ENCODE measurements at regions not wholly inside any gene's neighbourhood (a gene's known extent, or its start where the extent isn't known, plus 50 kb on each side); places are given as distances from the start of the nearest gene placed in this dataset.

DNA sequence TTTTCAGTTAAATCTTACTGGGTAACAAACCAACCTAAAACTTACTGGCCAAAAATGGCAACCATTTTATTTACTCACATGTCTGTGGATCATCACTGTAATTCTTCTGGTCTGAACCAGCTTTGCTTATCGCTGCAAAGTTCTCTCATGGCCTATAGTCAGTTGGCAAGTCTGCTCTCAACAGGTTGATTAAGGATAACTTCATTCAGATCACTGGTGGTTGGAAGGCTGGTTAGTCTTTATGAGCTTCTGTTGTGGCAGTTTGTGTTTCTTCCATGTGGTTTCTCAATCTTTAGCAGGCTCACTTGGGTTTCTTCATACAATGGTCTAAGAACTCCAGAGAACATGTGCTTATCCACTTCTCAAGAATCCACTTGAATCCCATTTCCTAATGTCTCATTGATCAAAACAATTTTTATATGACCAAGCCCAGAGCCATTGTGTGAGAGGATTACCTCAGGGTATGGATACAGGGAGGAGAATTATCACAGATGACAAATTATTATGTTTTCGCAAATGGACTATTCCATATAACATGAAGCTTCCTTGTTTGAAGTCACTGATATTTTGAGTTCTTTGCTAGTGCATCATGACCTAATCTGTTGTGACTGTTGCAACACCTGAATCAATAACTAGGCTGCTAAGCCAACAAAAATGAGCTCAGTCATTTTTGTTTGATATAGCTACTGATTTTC lies 155.4 kb upstream of the BMP2 start:
- DNase-seq: no peak

DNA sequence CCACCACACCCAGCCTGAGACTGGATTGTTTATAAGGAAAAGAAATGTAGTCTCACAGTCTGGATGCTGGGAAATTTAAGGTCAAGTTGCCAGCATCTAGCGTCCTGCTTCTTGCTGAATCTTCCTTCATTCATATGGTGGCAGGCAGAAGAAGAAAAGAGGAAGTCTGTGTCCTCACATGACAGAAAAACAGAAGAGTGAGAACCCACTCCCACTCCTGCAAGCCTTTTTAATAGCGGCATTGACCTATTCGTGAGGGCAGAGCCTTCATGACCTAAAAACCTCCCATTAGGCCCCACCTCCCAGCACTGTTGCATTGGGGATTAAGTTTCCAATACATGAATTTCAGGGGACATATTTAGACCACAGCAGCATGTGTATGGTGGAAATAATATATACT lies 160.8 kb upstream of the BMP2 start:
- no peak for DNase-seq

DNA sequence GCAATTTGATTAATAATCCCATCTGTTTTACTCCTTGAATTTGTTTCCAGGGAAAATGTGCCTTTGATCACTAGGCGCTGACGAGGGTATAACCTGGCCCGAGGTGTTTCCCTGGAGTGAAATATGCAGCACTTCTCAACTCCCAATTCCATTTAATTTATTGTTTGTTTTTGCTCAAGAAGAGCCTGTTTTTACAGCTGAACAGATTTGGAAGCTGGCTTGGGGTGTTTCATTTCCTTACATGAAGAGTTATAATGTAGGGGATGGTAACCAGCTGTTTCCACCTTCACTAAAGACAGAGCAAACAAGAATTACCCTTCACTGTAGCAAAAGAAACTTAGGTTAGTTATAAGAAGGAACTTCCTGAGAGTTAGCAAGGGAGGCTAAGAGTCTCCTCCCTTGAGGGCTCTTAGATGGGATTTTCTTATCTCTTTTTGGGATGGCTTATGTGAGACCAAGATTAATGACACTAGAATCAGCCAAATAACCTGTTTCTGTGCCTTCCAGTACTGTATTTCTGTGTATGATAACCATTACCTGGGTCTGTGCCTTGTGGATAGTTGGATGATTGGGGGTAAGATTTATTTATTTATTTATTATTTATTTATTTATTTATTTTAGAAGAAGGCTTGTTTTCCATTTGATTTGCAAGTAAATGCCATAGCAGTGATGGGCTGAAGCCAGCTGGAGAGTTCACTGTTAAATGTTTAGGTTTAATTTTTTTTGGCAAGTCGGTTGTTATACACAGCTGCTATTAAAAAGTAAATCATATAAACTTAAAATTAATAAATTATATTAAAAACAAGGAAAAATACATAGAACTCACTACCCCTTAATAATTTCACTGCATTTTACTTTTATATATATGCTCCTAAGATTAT lies 162.2 kb upstream of the BMP2 start:
- DNase-seq: no peak

DNA sequence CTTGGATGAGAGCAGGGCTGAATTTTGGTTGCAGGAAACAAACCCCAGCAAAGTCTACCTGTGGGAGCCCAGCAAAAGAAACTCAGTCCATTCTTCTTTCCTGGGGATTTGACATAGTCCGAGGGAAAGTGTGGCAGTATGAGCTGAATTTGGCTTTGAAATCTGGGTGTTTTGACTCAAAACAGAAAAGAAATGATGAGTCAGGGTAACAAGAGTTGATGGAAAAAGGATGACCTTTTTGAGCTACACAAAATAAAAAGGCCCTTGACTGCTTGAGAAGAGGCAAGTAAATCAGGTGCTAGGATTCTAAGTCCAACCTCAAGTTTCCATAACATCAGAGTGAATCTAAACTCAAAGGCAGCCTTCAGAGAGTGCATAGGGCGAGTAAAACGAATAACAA lies 163.3 kb upstream of the BMP2 start:
- DNase-seq: no peak

DNA sequence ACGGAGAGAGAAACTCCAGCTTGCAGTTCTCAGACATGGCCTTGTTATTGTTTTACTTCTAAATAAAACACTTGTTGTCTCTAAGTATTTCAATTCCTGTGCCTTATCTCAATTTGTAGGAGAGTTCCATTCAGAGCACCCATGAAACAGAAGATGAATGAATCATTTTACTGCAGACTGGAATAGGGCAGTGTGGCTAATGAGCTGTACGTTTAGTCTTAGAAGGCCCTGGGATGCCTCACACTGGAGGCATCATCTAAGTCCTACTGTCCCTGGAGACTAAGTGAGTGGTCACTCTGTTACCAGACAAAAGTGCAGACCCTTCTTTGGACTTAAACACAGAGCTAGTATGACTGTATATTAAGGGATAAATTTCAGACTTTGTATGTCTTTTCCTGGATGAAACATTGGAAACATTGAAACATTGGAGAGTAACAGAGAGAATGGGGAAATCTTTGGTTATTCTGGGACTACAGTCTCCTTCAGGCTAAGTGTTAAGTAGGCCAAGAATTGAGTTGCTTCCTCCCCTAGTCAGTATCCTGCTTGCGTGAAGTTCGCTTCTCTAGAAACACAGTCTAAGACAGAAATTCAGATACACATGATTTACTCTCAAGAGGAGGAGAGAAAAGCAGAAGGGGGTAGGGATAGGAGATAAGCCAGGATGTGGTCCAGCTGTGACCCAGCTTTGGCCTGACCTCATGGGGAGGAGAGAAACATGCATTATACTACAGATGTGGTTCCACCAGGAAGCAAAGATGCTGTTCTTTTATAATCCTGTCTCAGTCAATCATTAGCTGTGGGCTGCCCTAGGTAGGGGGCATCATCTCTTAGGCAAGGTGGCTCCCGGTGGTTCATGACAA lies 167.4 kb upstream of the BMP2 start:
- DNase-seq: no peak

DNA sequence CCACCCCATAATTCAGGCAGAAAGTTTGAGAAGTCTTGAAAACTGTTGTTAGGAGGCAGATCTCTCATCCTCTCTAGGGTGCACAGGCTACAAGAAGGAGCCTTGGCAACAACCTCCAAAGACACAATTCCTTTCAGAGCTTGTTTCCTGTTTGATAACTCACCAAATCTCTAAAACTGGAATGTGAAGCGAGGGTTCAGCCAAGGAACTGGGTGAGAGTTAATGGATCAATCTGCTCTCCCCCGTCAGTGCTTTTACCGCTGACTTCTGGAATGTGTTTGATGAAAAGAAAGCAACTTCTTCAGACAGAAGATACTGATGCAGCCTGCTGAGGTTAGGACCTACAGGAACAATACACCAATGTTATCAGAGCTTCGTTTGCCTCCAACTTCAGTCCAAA lies 171.8 kb upstream of the BMP2 start:
- no peak for DNase-seq

DNA sequence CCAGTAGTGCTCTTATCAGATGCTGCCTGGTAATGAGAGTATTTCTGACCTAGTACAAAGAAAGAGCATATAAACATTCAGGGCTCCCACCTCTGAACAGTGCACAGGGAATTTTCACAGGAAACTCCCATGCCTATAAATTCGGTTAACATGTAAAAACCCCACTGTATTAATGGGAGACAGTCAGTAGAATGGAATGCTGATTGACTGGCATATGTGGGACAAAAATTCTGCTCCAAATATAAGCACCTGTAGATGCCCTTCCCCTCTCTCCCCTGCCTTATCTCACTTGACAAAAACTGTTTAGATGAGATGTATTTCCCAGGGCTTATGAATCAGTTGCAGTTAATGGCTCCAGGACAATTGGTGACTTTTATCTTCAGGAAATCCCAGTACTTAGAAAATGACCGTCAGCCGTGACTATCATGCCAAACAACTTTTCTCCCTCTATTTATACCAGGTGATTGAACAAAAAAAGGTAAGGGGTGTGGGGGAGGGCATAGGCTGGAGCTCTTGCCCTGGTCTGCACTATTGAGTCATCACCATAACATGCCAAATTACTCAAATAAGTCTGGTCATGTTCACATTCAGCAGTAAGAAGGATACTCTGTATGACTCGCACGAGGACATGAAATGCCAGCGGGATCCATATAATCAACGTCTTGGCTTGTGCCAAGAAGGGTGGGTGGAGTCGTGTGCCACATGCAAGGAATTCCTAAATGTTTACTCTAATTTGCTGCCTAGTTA lies 176.4 kb upstream of the BMP2 start:
- DNase-seq: no peak

DNA sequence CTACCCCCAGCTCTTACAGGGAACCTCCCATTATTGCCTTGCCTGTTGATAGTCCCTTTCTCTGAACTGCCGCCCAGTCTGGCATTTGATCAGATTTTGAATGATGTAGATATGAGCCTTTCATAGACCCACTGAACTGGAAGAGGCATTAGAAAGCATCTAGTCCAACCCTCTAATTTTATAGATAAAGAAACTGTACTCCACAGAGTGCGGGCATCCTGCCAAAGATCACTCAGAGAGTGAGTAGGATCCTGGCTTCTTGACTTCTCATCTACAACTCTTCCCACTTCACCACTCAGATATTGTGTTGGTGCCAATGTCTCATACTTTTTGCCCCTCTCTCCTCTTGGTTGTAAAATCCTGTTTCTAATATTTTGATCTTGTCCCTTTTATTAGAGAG lies 179.2 kb upstream of the BMP2 start:
- DNase-seq: peak; percentile 12 to 39

DNA sequence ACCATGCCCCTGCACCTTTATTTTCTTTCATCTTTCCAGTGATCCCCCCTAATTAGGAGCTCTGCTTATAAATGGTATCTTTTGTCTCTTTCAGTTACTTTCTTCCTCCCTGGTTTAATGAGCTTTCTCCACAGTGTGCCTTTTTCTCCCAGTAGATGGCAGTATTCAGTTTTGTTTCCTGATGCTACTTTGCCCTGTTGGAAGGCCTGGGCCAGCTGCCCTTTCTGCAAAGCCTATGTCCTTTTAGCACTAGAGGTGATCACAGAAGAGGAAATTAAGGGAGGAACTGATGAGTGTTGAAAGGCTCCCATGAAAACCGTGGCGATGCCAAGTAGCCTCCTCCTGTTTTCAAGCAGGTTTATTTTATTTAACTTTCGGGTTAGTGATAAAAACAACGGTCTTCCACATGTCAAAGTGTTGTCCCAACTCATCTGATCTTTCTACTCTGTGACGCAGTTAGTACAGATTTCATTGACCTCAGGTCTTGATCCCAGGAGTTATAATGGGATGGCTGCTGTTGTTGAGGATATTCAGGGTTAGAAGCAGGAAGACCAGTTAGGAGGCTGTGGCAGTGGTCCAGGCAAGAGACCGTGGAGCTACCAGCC lies 184.2 kb upstream of the BMP2 start:
- DNase-seq: peak; percentile 15 to 48

DNA sequence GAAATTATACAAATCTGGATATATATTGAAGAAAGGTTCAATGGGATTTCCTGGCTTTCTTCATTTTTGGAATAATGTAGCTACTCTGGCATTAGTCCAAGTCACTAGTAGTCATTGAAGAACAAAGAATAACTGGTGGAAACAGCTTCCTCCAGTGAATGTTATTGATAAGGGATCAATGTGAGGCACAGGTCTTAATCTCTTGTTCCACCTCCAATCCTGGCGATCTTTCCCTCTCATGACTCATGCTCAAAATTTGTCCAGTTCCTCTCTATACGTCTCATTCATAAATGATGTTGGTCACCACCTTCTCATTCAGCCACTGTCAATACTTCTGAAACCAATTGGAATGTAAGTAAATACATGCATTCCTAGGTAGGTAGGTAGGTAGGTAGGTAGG lies 185.0 kb upstream of the BMP2 start:
- DNase-seq: no peak

DNA sequence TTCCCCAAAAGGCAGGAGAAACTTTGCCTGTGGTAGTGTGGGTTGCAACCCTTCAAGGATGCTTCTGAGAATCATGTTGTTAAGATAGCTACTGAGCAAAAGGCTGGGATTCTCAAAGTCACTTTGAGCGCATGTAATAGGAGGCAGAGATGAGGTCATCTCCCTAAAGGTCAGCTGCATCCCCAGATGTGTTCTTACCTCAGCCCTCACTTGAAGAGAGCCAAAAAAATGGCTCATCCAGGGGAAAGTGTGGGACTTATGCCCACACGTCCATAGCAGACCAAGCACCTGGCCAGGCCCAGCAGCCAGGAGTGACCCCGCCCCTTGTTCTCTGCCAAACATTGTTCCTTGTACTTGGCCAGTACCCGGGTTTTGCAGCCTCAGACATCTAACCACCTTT lies 187.0 kb upstream of the BMP2 start:
- DNase-seq: no peak

DNA sequence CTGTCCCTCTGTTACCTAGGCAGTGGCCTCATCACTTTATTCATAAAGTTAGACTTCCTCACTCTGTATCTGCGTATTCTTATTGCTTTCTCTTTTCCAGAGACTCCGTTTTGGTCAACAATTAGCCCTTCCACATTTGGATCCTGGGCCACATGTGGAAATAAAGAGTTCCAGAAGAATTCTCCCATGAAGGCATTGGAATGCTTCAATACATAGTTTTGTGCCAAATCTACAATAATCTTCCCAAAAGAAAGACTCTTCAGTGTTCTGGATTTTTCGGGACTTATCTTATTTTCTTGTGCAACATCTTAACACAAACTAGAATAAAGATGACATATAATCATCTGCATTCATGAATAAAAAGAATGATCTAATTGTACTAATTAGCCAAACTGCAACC lies 187.7 kb upstream of the BMP2 start:
- DNase-seq: no peak

DNA sequence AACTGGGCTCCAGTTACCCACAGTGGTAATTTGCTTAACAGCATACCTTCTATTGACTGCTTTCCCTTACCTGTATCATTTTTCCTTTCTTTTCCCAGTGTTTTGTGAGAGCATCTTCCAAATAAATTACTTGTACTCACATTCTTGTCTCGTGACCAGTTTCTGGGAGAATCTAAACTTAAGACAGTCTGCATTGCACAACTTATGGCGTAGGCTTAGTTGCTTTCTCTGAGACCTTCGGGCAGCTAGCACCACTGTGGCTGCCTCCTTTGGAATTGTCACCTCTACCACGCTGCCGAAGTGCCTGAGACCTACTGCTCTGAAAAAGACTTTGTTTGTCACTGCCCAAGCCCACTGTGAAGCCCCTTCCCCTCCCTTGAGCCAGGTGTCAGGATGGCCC lies 188.1 kb upstream of the BMP2 start:
- no peak for DNase-seq

DNA sequence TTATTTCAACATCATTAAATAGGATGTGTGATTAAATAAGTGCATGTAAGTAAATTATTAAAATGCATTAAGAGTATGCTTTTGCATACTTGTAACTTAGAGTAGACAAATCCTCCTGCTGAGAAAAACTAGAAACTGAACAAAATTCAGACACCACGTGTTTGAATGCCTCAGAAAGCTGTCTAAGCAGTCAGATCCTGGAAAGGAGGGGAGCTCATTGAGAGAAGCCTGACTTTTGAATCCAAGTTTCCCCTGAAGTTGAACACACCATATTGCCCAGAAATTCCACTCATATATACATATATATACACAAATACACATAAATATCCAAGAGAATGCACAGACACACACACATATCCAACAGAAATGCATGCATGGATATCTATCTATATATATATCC lies 190.0 kb upstream of the BMP2 start:
- no peak for DNase-seq

DNA sequence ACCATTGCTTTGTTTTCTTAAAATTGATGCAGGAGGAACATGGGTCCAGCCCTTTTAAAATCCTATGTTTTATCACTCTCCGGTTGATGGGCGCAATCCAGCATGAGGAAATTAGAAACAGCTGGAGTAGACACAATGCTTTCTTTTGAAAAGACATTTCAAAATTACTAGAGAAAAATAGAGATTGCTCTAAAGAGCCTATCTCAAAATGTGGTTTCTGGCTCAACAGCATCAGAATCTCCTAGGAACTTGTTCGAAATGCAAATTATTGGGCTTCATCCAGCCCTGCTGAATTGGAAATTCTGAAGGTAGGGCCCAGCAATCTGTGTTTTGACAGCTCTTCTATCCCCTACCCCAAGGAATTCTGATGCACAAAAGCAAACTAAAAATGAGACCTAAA lies 190.8 kb upstream of the BMP2 start:
- no peak for DNase-seq

DNA sequence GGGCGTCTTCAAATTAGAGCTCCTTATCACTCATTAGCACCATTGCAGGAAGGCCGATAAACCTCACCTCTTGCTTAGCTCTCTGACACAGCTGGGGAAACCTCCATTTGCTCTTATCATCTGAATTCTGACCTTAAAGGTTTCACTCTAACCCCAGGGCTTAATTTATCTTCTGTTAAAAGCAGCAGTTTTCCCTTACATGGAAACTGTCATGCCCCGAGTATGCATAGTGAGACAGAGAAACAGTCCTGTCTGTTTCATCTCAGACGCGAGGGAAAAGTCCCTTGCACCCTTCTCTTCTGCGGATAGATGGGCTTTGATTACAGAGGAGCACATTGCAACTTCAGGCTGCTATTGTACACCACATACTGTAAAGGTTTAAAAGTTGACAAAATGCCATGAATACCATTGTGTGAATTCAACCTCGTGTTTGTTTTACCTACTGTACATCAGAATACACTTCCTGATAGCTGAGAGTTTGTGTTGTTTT lies 191.5 kb upstream of the BMP2 start:
- peak in 1 of 2 experiments; percentile 38 for DNase-seq

DNA sequence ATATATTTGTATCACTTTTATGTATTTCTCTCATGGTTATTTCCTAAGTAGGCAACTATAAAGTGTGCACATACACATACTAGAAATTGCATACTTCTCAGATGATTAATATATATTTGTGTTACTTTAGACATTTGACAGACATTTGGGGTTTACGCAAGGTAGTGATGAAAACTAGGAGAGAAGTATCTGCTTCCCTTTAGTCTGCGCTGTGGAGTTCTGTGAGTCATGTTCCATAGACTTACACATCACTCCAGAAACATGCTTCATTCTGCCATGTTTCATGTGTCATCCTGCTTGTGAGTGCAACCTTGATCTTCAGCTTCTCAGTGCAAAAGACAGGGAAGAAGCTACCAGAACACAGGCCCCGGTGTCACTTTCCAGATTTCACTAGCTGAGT lies 200.7 kb upstream of the BMP2 start:
- no peak for DNase-seq

DNA sequence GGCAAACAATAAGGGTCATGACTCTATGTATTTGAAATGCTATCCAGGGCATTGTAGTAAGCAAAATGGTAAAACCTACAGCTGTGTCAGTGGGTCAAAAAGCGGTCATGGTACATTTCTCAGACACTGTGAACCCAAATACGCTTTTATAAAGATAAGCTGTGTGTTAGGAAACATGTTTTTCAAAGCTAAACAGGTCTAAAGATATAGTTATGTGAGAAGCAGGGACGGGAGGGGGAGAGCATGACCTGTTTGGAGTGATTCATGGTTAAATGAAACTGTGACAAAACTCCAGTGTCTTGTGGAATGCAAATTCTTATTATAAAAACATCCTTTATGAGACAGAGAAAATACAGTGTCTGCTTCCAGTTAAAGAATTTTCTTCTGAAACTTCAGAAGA lies 205.4 kb upstream of the BMP2 start:
- no peak for DNase-seq

DNA sequence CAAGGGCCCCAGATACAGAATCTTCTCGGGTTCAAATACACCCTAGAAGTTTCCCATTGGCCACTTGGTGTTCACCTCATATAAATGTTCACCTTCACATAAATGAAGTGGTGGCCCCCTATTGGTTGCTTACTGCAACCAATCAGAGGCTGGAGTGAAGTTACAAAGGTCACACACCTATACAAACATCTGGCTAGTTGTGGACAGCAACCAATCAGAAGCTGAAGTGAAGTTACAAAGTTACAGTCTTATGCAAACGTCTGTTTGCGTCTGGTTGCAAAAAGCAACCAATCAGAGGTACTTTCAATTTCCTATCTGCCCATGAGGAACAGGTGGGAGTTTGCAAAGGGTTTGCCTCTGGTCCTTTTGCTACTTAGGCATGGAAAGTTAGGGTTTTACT lies 206.5 kb upstream of the BMP2 start:
- DNase-seq: no peak

DNA sequence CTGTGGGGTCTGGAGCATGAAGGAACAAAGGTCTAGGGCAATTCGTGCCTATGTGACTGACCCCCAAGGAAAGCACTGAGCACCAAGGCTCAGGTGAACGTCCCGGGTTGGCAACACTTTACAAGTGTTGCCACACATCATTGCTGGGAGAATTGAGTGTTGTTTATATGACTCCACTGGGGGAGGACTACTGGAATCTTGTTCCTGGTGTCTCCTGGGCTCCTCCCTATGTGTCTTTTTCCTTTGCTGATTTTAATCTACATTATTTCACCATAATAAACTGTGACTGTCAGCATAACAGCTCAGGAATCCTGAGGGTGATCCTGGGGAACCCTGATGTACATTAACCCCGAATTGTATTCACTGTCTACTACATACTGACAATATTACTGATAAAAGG lies 207.7 kb upstream of the BMP2 start:
- DNase-seq: no peak

DNA sequence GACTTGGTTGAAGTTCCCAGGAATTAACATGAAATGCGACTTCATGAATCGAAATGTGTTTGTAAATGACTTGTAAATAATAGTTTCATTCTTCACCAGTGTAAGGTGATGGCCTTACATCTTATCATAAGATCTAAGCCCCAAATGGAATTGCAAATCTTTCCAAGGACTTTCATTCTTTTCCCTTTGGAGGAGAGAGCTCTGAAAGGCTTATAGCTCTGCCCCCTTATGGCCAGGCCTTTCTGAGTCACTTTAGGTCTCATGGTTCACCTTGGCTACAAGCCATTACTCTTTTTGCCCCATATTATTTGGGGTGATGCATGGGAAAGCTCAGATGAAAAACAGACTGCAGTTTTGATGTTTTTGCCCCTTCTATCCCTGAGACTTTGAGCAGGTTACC lies 209.1 kb upstream of the BMP2 start:
- DNase-seq: no peak

DNA sequence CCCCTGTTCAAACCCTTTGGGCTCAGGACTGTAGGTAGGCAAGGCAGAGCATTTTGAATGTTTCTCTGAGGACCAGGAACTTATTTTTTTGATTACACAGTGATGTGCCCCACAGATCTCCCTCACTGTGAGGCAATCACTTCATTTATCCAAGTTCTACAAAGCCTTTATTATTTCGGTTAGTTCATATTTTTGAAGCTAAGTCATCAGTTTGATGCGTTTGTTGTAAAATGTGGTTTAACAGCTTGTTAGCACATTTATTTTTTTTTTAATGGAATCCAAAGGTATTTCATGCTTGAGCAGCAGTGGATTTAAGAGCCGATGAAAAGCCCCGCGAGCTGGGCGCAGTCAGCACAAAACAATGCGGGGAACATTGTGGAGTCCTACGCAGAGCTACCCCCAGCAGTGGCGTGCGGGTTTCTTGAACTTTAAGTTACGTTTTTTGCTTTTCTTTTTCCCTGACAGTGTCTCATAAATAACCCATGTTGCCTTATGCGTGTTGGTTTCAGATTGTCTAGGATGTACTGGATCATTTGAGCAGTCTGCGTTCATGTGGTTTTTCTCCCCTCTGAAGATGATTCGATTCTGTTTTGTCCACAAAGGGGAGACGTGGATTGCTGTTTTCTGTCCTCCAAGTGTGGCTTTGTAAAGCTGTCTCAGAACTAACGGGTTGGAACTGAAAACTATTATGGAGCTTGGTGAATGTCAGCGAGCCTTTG lies 233.6 kb upstream of the BMP2 start:
- no peak for DNase-seq
